ENCODE measurements at regions not wholly inside any gene's neighbourhood (a gene's known extent, or its start where the extent isn't known, plus 50 kb on each side); places are given as distances from the start of the nearest gene placed in this dataset.
"Not testable (repeated sequence)": the region's sequence is repeated elsewhere in the genome, so short reads cannot be mapped to it uniquely, and the experiment has no call there.

DNA sequence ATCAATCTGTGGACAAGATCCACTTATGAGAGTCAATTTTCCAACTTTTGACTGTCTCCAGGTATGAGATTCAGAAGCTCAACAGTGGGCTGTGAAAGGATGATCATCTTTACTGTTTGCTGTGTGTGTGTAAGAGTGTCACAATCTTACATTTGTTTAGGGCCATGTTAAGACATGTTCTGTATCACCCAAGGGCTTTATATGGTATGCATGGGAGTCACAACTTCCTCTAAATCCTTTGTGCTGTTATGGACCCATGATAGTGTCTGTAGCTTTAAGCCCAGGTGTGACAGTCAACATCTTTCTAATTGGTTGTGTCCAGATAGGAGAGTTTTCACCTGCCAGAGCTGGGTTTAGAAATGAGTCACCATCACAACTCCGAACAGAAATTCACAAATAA is 70.2 kb downstream of the ZNF726 start:
- DNase-seq = not testable (repeated sequence)

- DNase-seq = no peak
These were observed 71.9 kb downstream of the ZNF726 start for GRCh38 chr19:23986623-23987022.

- DNase-seq = no peak
These were observed 76.5 kb downstream of the ZNF726 start for GRCh38 chr19:23991170-23991569.

- DNase-seq = no peak
These were observed 77.7 kb downstream of the ZNF726 start for GRCh38 chr19:23992348-23992747.

GRCh38 chr19:23993440-23993839 is 78.8 kb downstream of the ZNF726 start:
- no peak for DNase-seq

GRCh38 chr19:23996549-23996948 is 81.9 kb downstream of the ZNF726 start:
- no peak for DNase-seq

DNA sequence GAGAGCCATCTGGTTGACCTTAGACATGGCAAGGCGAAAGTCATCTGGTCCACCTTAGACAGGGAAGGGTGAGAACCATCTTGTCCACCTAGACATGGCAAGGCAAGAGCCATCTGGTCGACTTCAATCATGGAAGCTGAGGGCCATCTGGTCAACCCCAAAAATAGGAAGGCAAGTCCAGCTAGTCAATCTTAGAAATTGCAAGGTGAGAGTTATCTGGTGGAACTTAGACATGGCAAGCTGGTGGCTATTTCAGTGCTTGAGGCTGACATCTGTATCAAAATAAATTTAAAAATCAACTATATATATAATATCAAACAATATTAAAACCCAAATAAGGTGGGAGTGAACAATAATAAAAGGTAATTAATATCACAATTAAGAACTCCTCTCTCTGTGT is 83.9 kb downstream of the ZNF726 start:
- DNase-seq = no peak

DNA sequence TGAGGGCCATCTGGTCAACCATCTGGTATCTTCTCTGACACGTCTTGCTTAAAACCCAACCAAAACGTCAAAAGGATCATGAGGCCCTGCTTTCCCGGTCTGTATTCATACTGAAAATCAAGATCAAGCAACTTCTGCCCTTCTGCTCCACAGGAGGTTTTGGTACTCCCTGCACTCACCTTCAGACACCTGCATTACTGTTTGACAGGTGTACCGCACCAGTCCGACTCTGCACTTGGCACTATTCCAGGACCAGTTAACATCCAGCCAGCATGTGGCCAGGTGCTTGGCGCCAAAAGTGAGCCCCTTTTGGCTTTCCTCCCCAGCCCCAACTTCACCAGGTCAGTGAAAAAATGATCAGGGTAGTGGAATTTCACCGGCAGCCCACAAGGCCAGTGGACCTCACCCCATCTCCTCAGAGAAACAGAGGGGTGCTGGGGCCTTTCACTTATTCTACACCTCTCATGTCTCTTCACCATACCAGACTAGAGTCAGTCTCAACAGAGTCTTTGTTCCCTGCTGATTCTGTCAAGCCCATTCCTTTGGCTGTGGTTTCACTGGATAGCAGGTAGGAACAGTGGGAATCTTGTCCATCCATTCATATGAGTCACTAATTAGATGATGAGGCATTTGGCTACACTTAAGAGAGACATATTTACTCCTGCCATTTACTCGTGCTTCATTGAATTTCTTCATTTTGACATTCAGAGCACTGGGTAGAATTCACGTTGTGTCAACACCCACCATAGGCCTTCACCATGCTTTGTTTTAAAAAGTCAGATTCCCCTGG is 85.3 kb downstream of the ZNF726 start:
- DNase-seq = no peak

GRCh38 chr19:24000656-24001055 is 86.0 kb downstream of the ZNF726 start:
- DNase-seq = no peak

- DNase-seq = no peak
These were observed 84.6 kb upstream of the ZNF254 start for GRCh38 chr19:24002256-24002945.

- DNase-seq = no peak
These were observed 83.5 kb upstream of the ZNF254 start for GRCh38 chr19:24003537-24003936.

- no peak for DNase-seq
These were observed 82.8 kb upstream of the ZNF254 start for GRCh38 chr19:24004166-24004565.

GRCh38 chr19:24029941-24030636 is 56.9 kb upstream of the ZNF254 start:
- no peak for DNase-seq

- DNase-seq = no peak
These were observed 54.3 kb upstream of the ZNF254 start for GRCh38 chr19:24032651-24033050.

DNA sequence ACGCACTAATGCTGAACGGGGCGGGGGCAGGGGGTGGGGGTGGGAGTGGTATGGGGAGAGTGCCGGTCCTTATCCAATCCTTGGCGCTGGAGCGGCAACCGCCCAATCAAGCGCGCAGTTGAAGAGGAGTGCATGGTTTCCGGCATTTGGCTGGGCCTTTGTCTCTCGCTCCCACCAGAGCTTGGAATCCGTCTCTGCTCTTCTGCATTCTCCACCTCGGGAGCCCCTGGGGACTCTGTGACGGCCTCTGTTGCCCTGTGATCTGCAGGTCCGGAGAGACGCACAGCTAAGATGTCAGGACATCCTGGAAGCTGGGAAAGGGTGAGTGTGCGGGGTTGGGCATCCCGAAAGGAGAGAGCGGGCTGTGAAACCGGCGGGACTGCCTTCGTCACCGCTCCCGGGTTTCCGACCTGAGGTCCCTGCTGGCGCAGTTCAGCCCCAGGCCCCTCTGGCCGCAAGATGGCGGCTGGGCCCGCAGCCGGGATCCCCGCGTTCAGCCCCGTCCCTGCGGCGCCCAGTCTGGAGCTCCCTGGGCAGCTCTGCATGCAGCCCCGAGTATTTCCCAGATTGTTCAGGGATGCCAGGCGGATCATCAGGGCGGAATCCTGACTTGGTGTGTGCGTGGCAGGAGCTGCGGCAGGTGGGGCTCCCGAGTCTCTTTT is 53.6 kb upstream of the ZNF254 start:
- peak; percentile 76 for DNase-seq

- DNase-seq = no peak
These were observed 53.0 kb upstream of the ZNF254 start for GRCh38 chr19:24033963-24034342.

DNA sequence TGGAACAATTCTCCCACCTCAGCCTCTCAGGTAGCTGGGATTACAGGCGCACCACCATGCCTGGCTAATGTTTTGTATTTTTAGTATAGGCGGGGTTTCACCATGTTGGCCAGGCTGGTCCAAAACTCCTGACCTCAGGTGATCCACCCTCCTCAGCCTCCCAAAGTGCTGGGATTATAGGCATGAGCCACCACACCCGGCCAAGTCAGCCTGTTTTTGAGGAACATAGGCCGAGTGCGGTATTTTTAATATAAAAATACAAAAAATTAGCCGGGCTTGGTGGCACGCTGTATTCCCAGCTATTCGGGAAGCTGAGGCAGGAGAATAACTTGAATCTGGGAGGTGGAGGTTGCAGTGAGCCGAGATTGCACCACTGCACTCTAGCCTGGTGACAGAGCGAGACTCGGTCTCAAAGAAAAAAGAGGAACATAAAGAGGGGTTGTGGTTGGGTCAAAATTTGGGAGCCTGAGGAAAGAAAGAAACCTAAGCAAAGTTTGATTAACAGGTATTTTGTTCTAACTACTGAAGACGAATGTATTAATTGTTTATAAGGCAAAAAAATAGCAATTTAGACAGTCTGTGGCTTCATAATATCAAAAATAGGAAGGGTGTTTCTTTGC is 51.6 kb upstream of the ZNF254 start:
- not testable (repeated sequence) for DNase-seq

All from NCI-H2227 treated with DMSO at 0.1 percent for 48 hours (cell line).